ENCODE measurements at regions not wholly inside any gene's neighbourhood (a gene's known extent, or its start where the extent isn't known, plus 50 kb on each side); places are given as distances from the start of the nearest gene placed in this dataset.

- H3K9me3 ChIP-seq (ENCODE audit: low read length): peaks cover 9% of the 10 kb centered on the region
- TF ChIP-seq, protein P1, sequence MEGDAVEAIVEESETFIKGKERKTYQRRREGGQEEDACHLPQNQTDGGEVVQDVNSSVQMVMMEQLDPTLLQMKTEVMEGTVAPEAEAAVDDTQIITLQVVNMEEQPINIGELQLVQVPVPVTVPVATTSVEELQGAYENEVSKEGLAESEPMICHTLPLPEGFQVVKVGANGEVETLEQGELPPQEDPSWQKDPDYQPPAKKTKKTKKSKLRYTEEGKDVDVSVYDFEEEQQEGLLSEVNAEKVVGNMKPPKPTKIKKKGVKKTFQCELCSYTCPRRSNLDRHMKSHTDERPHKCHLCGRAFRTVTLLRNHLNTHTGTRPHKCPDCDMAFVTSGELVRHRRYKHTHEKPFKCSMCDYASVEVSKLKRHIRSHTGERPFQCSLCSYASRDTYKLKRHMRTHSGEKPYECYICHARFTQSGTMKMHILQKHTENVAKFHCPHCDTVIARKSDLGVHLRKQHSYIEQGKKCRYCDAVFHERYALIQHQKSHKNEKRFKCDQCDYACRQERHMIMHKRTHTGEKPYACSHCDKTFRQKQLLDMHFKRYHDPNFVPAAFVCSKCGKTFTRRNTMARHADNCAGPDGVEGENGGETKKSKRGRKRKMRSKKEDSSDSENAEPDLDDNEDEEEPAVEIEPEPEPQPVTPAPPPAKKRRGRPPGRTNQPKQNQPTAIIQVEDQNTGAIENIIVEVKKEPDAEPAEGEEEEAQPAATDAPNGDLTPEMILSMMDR (conservative IDR thresholded peaks at IDR 0.05; ENCODE audit: low read depth, low read length): no peak
- no peak for TF ChIP-seq EZH2phosphoT487 (IDR thresholded peaks at IDR 0.05; ENCODE audit: borderline replicate concordance, low read length)
- TF ChIP-seq EZH2 (IDR thresholded peaks at IDR 0.05; ENCODE audit: low read length, unreplicated experiment): no peak
- H4K20me1 ChIP-seq (ENCODE audit: low read length): no peaks in the 10 kb centered on the region
- H3K27me3 ChIP-seq (ENCODE audit: low read length): no peaks in the 10 kb centered on the region
- POLR2A ChIA-PET (ENCODE audit: unreplicated experiment): no interaction called here
- H3K27ac ChIP-seq (ENCODE audit: low read length): peak overlapping the region; percentile 31; the same call in 1 of the 2 replicates
- intact Hi-C loops (cut with micrococcal nuclease): no loop called here
- no peaks in the 10 kb centered on the region for H3K9me2 ChIP-seq (replicated peaks; ENCODE audit: low read length)
- H2AFZ ChIP-seq (ENCODE audit: low read length): no peak overlapping the region
- CTCF ChIA-PET: interaction anchor here (1.1 kb wide), 1 partner anchor 682 kb away, joined by 8 read pairs; no protein-coding TSS in a partner anchor
- no peaks in the 10 kb centered on the region for H3F3A ChIP-seq (ENCODE audit: low read length, unreplicated experiment)
- no peak overlapping the region for H3K4me2 ChIP-seq (ENCODE audit: low read length)
- ATAC-seq (peak; percentile 59), DNase-seq (peak; percentile 17)
- peaks cover 7% of the 10 kb centered on the region; the same call in 1 of the 2 replicates for H3K36me3 ChIP-seq (ENCODE audit: low read depth, low read length)
- BruUV-seq (replicated peaks): no TSS peak
- no peak overlapping the region for H3K4me3 ChIP-seq (ENCODE audit: low read length)
- no peaks in the 10 kb centered on the region for H3K4me1 ChIP-seq (ENCODE audit: insufficient read depth, low read length)
- H3K79me2 ChIP-seq (ENCODE audit: low read length): no peaks in the 10 kb centered on the region
- H3K9ac ChIP-seq (ENCODE audit: low read length): no peak overlapping the region
These were observed 156.3 kb upstream of the TMEM106B start for GRCh38 chr7:12054830-12055229.

DNA sequence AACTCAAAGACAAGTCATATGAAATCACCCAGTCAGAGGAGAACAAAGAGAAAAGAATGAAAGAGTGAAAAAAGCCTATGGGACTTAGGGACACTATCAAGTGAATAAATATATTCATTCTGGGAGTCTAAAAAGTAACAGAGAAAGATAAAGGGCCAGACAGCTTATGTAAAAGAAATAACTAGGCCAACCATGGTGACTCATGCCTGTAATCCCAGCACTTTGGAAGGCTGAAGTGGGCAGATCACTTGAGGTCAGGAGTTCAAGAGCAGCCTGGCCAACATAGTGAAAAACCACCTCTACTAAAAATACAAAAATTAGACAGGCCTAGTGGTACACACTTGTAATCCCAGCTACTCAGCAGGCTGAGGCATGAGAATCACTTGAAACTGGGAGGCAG lies 154.7 kb upstream of the TMEM106B start:
- POLR2A ChIA-PET (ENCODE audit: unreplicated experiment): no interaction called here
- no peak overlapping the region for H3K4me3 ChIP-seq (ENCODE audit: low read length)
- DNase-seq (no peak), ATAC-seq (no peak)
- H3K4me1 ChIP-seq (ENCODE audit: insufficient read depth, low read length): no peaks in the 10 kb centered on the region
- H3F3A ChIP-seq (ENCODE audit: low read length, unreplicated experiment): no peaks in the 10 kb centered on the region
- H2AFZ ChIP-seq (ENCODE audit: low read length): no peak overlapping the region
- H3K9ac ChIP-seq (ENCODE audit: low read length): no peak overlapping the region
- H3K36me3 ChIP-seq (ENCODE audit: low read depth, low read length): peaks cover 7% of the 10 kb centered on the region; the same call in 1 of the 2 replicates
- no peak overlapping the region for H3K4me2 ChIP-seq (ENCODE audit: low read length)
- peaks cover 9% of the 10 kb centered on the region for H3K9me3 ChIP-seq (ENCODE audit: low read length)
- BruUV-seq (replicated peaks): no TSS peak
- no peak overlapping the region for H3K27ac ChIP-seq (ENCODE audit: low read length)
- no peaks in the 10 kb centered on the region for H3K9me2 ChIP-seq (replicated peaks; ENCODE audit: low read length)
- CTCF ChIA-PET: no interaction called here
- H4K20me1 ChIP-seq (ENCODE audit: low read length): no peaks in the 10 kb centered on the region
- TF ChIP-seq, protein P1 (conservative IDR thresholded peaks at IDR 0.05; ENCODE audit: low read depth, low read length): no peak
- no peak for TF ChIP-seq EZH2 (IDR thresholded peaks at IDR 0.05; ENCODE audit: low read length, unreplicated experiment)
- no peak for TF ChIP-seq EZH2phosphoT487 (IDR thresholded peaks at IDR 0.05; ENCODE audit: borderline replicate concordance, low read length)
- intact Hi-C loops (cut with micrococcal nuclease): no loop called here
- no peaks in the 10 kb centered on the region for H3K79me2 ChIP-seq (ENCODE audit: low read length)
- H3K27me3 ChIP-seq (ENCODE audit: low read length): no peaks in the 10 kb centered on the region

- BruUV-seq (replicated peaks): no TSS peak
- intact Hi-C loops (cut with micrococcal nuclease): no loop called here
- Histone ChIP-seq H3K9me2 (replicated peaks; ENCODE audit: low read length) (no peaks in the 10 kb centered on the region), H3K36me3 (ENCODE audit: low read depth, low read length) (peaks cover 7% of the 10 kb centered on the region; the same call in 1 of the 2 replicates), H3K4me3 (ENCODE audit: low read length) (no peak overlapping the region), H2AFZ (ENCODE audit: low read length) (no peak overlapping the region), H3K4me2 (ENCODE audit: low read length) (no peak overlapping the region), H4K20me1 (ENCODE audit: low read length) (no peaks in the 10 kb centered on the region), H3K27me3 (ENCODE audit: low read length) (no peaks in the 10 kb centered on the region), H3K9ac (ENCODE audit: low read length) (no peak overlapping the region), H3K79me2 (ENCODE audit: low read length) (no peaks in the 10 kb centered on the region), H3K27ac (ENCODE audit: low read length) (no peak overlapping the region), H3K9me3 (ENCODE audit: low read length) (peaks cover 9% of the 10 kb centered on the region), H3F3A (ENCODE audit: low read length, unreplicated experiment) (no peaks in the 10 kb centered on the region), H3K4me1 (ENCODE audit: insufficient read depth, low read length) (no peaks in the 10 kb centered on the region)
- ATAC-seq (no peak), DNase-seq (no peak)
- TF ChIP-seq EZH2phosphoT487 (IDR thresholded peaks at IDR 0.05; ENCODE audit: borderline replicate concordance, low read length) (no peak), EZH2 (IDR thresholded peaks at IDR 0.05; ENCODE audit: low read length, unreplicated experiment) (no peak)
- TF ChIP-seq, protein P1 (conservative IDR thresholded peaks at IDR 0.05; ENCODE audit: low read depth, low read length): no peak
- POLR2A ChIA-PET (ENCODE audit: unreplicated experiment): no interaction called here
- CTCF ChIA-PET: no interaction called here
These were observed 154.1 kb upstream of the TMEM106B start for GRCh38 chr7:12056977-12057376.

Data from PC-3 (cell line).